ENCODE measurements at regions not wholly inside any gene's neighbourhood (a gene's known extent, or its start where the extent isn't known, plus 50 kb on each side); places are given as distances from the start of the nearest gene placed in this dataset.
A peak's percentile ranks its signal among the peaks of the same experiment; 100 is the strongest.

GRCh38 chr2:12300019-12300602, 416.6 kb upstream of the TRIB2 start:
- Histone ChIP-seq H3K27ac (ENCODE audit: insufficient read depth, low read depth, low read length) (no peak overlapping the region), H2AFZ (ENCODE audit: low read depth, low read length) (no peak overlapping the region), H3K4me1 (ENCODE audit: control insufficient read depth, extremely low read depth, insufficient read depth, low read length) (no peaks in the 10 kb centered on the region), H3K79me2 (ENCODE audit: control insufficient read depth, insufficient read depth, low read length) (no peaks in the 10 kb centered on the region), H3K9me1 (replicated peaks; ENCODE audit: control insufficient read depth, extremely low read depth, insufficient read depth, low read length) (no peaks in the 10 kb centered on the region), H3K27me3 (ENCODE audit: control insufficient read depth in 2 of 2, insufficient read depth in 2 of 2, low read length in 2 of 2) (peaks cover 1 to 2% of the 10 kb centered on the region in 2 experiments), H3K36me3 (ENCODE audit: control insufficient read depth in 2 of 2, extremely low read depth in 1 of 2, insufficient read depth in 2 of 2, low read length in 2 of 2) (no peaks in the 10 kb centered on the region), H3K9me3 (replicated peaks; ENCODE audit: control insufficient read depth, insufficient read depth, low read length) (no peaks in the 10 kb centered on the region), H3K9ac (replicated peaks; ENCODE audit: extremely low read depth, insufficient read depth, low read length) (no peak overlapping the region), H4K20me1 (replicated peaks; ENCODE audit: control insufficient read depth, extremely low read depth, insufficient read depth, low read length) (no peaks in the 10 kb centered on the region), H3K4me3 (replicated peaks in 1 of 3; ENCODE audit: insufficient read depth in 1 of 3, low read depth in 1 of 3, low read length in 3 of 3) (no peak overlapping the region), H3K4me2 (ENCODE audit: insufficient read depth, low read length) (no peak overlapping the region)
- CTCF ChIA-PET = no interaction called here
- dilution Hi-C loops (cut with MboI; ENCODE audit: extremely low pct_ligation_motif_present, low sequenced_read_pairs) = no loop called here
- no TSS peak for BruUV-seq (replicated peaks)
- DNase-seq (ENCODE audit: low read depth, low spot score) (peak; percentile 44), FAIRE-seq (no peak)
- intact Hi-C loops (cut with micrococcal nuclease) = no loop called here
- no peak for TF ChIP-seq CTCF (IDR thresholded peaks at IDR 0.05; ENCODE audit: extremely low read depth in 1 of 2, insufficient read depth in 1 of 2, low read depth in 1 of 2, low read length in 2 of 2)
- TF ChIP-seq FOS (IDR thresholded peaks at IDR 0.05; ENCODE audit: borderline replicate concordance, insufficient read depth, low read length) = no peak
- TF ChIP-seq MAX (IDR thresholded peaks at IDR 0.05; ENCODE audit: insufficient read depth, insufficient read length) = no peak
- TF ChIP-seq POLR2A (IDR thresholded peaks at IDR 0.05; ENCODE audit: low read depth, low read length) = no peak
- no peak for TF ChIP-seq MYC (IDR thresholded peaks at IDR 0.05; ENCODE audit: low read depth, low read length)
- no peak for TF ChIP-seq JUN (IDR thresholded peaks at IDR 0.05; ENCODE audit: borderline replicate concordance, insufficient read depth, insufficient read length, low read depth)
- no peak for TF ChIP-seq GATA2 (IDR thresholded peaks at IDR 0.05; ENCODE audit: insufficient read depth, insufficient read length, low read depth, low read length)
- TF ChIP-seq POLR2AphosphoS5 (IDR thresholded peaks at IDR 0.05; ENCODE audit: insufficient read depth, low read depth, low read length) = no peak
- TF ChIP-seq EZH2 (IDR thresholded peaks at IDR 0.05; ENCODE audit: borderline replicate concordance, low read depth, low read length, severe bottlenecking) = no peak
- POLR2A ChIA-PET = no interaction called here

All from endothelial cell of umbilical vein (primary cell).